ENCODE measurements at regions not wholly inside any gene's neighbourhood (a gene's known extent, or its start where the extent isn't known, plus 50 kb on each side); places are given as distances from the start of the nearest gene placed in this dataset.

GRCh38 chr15:94887391-94887790 lies 656.0 kb downstream of the MCTP2 start:
- no peaks in the 10 kb centered on the region for H3K79me2 ChIP-seq (ENCODE audit: low read length)
- no peak overlapping the region for H3K9ac ChIP-seq (ENCODE audit: low read length)
- no peaks in the 10 kb centered on the region for H3K27me3 ChIP-seq (replicated peaks; ENCODE audit: insufficient read depth, low read length)
- no peaks in the 10 kb centered on the region for H3F3A ChIP-seq (ENCODE audit: insufficient read depth, low read length)
- no peaks in the 10 kb centered on the region for H3K4me1 ChIP-seq (ENCODE audit: low read length)
- H4K20me1 ChIP-seq (ENCODE audit: insufficient read depth, low read length) = no peaks in the 10 kb centered on the region
- no peaks in the 10 kb centered on the region for H3K9me3 ChIP-seq (replicated peaks; ENCODE audit: insufficient read depth, low read length)
- DNase-seq = no peak
- H3K4me3 ChIP-seq (ENCODE audit: low read length) = no peak overlapping the region
- H3K9me2 ChIP-seq (replicated peaks; ENCODE audit: insufficient read depth, low read length) = no peaks in the 10 kb centered on the region
- no peaks in the 10 kb centered on the region for H3K36me3 ChIP-seq (replicated peaks; ENCODE audit: insufficient read depth, low read length)
- no peak overlapping the region for H3K4me2 ChIP-seq (ENCODE audit: low read depth, low read length)
- TF ChIP-seq EZH2 (optimal IDR thresholded peaks at IDR 0.05; ENCODE audit: low read depth, low read length) (no peak), EZH2phosphoT487 (IDR thresholded peaks at IDR 0.05; ENCODE audit: low read length) (no peak)
- TF ChIP-seq, protein P1, sequence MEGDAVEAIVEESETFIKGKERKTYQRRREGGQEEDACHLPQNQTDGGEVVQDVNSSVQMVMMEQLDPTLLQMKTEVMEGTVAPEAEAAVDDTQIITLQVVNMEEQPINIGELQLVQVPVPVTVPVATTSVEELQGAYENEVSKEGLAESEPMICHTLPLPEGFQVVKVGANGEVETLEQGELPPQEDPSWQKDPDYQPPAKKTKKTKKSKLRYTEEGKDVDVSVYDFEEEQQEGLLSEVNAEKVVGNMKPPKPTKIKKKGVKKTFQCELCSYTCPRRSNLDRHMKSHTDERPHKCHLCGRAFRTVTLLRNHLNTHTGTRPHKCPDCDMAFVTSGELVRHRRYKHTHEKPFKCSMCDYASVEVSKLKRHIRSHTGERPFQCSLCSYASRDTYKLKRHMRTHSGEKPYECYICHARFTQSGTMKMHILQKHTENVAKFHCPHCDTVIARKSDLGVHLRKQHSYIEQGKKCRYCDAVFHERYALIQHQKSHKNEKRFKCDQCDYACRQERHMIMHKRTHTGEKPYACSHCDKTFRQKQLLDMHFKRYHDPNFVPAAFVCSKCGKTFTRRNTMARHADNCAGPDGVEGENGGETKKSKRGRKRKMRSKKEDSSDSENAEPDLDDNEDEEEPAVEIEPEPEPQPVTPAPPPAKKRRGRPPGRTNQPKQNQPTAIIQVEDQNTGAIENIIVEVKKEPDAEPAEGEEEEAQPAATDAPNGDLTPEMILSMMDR (IDR thresholded peaks at IDR 0.05; ENCODE audit: low read length) = no peak
- no peak overlapping the region for H3K27ac ChIP-seq (ENCODE audit: low read length)
- no peak overlapping the region for H2AFZ ChIP-seq (ENCODE audit: low read length)

GRCh38 chr15:94889153-94889552 lies 657.8 kb downstream of the MCTP2 start:
- Histone ChIP-seq H2AFZ (ENCODE audit: low read length) (no peak overlapping the region), H3K36me3 (replicated peaks; ENCODE audit: insufficient read depth, low read length) (no peaks in the 10 kb centered on the region), H3K9me2 (replicated peaks; ENCODE audit: insufficient read depth, low read length) (no peaks in the 10 kb centered on the region), H3K4me1 (ENCODE audit: low read length) (no peaks in the 10 kb centered on the region), H3F3A (ENCODE audit: insufficient read depth, low read length) (no peaks in the 10 kb centered on the region), H3K27me3 (replicated peaks; ENCODE audit: insufficient read depth, low read length) (no peaks in the 10 kb centered on the region), H3K9me3 (replicated peaks; ENCODE audit: insufficient read depth, low read length) (no peaks in the 10 kb centered on the region), H3K4me3 (ENCODE audit: low read length) (no peak overlapping the region), H3K27ac (ENCODE audit: low read length) (no peak overlapping the region), H3K4me2 (ENCODE audit: low read depth, low read length) (no peak overlapping the region), H3K9ac (ENCODE audit: low read length) (no peak overlapping the region), H3K79me2 (ENCODE audit: low read length) (no peaks in the 10 kb centered on the region), H4K20me1 (ENCODE audit: insufficient read depth, low read length) (no peaks in the 10 kb centered on the region)
- no peak for DNase-seq
- TF ChIP-seq EZH2 (optimal IDR thresholded peaks at IDR 0.05; ENCODE audit: low read depth, low read length) (no peak), EZH2phosphoT487 (IDR thresholded peaks at IDR 0.05; ENCODE audit: low read length) (no peak)
- TF ChIP-seq, protein P1 (IDR thresholded peaks at IDR 0.05; ENCODE audit: low read length) = no peak

DNA sequence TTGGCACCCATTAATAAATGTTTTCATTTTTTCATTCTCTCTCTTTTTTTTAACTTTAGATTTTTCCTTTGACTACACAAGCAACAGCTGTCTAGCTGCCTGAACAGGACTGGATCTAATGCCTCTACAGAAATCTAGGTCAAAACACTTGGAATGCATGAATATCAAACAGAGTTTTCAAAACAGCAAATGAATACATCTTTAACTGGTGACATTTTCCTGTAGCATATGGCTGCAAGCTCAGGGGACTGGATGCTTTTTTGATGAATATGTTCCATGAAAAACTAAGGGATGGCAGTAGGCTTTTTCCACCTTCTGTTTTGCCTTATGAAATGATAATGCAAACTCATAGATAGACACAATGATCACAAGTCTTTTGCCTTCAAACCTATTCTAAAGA lies 661.7 kb downstream of the MCTP2 start:
- H4K20me1 ChIP-seq (ENCODE audit: insufficient read depth, low read length) = no peaks in the 10 kb centered on the region
- H3K36me3 ChIP-seq (replicated peaks; ENCODE audit: insufficient read depth, low read length) = no peaks in the 10 kb centered on the region
- no peaks in the 10 kb centered on the region for H3K9me3 ChIP-seq (replicated peaks; ENCODE audit: insufficient read depth, low read length)
- H3K79me2 ChIP-seq (ENCODE audit: low read length) = no peaks in the 10 kb centered on the region
- no peaks in the 10 kb centered on the region for H3K27me3 ChIP-seq (replicated peaks; ENCODE audit: insufficient read depth, low read length)
- H3F3A ChIP-seq (ENCODE audit: insufficient read depth, low read length) = no peaks in the 10 kb centered on the region
- no peak overlapping the region for H3K9ac ChIP-seq (ENCODE audit: low read length)
- no peak overlapping the region for H3K27ac ChIP-seq (ENCODE audit: low read length)
- H3K9me2 ChIP-seq (replicated peaks; ENCODE audit: insufficient read depth, low read length) = no peaks in the 10 kb centered on the region
- H3K4me3 ChIP-seq (ENCODE audit: low read length) = no peak overlapping the region
- H3K4me2 ChIP-seq (ENCODE audit: low read depth, low read length) = no peak overlapping the region
- no peaks in the 10 kb centered on the region for H3K4me1 ChIP-seq (ENCODE audit: low read length)
- H2AFZ ChIP-seq (ENCODE audit: low read length) = no peak overlapping the region
- TF ChIP-seq EZH2phosphoT487 (IDR thresholded peaks at IDR 0.05; ENCODE audit: low read length) (no peak), EZH2 (optimal IDR thresholded peaks at IDR 0.05; ENCODE audit: low read depth, low read length) (no peak)
- TF ChIP-seq, protein P1 (IDR thresholded peaks at IDR 0.05; ENCODE audit: low read length) = no peak
- no peak for DNase-seq

All from MM.1S (cell line).